Left lung (tissue), 4 donors: ENCODE measurements at regions not wholly inside any gene's neighbourhood (a gene's known extent, or its start where the extent isn't known, plus 50 kb on each side); places are given as distances from the start of the nearest gene placed in this dataset.

Experiments used
- ATAC-seq: fragments of 200-7000 bp; cut with Tn5 transposase; one replicate; pipeline ENCODE4 v1.9.1; 2020; ENCODE audit warnings: moderate library complexity
- DNase-seq, 4 donors: peaks; one replicate each; pipeline ENCODE4 v3.0.0-alpha.2; 2013 to 2020
- H3K27ac ChIP-seq, 2 donors: fragments of 200-600 bp; sonication (generic) in 1 of 2; one replicate each; pipeline versions ENCODE4 v1.5.0 to v1.8.0; 2020 to 2021
- H3K27me3 ChIP-seq, 2 donors: fragments of 200-600 bp; sonication (generic) in 1 of 2; one replicate each; pipeline versions ENCODE4 v1.5.0 to v1.8.0; 2020 to 2021
- H3K36me3 ChIP-seq, 2 donors: fragments of 200-600 bp; sonication (generic) in 1 of 2; one replicate each; pipeline versions ENCODE4 v1.5.0 to v1.8.0; 2020 to 2021
- H3K4me1 ChIP-seq, 2 donors: fragments of 200-600 bp; one replicate each; pipeline ENCODE4 v1.8.0; 2021
- H3K4me3 ChIP-seq, 2 donors: fragments of 200-600 bp; sonication (generic) in 1 of 2; one replicate each; pipeline versions ENCODE4 v1.5.0 to v1.8.0; 2020 to 2021; ENCODE audit warnings: mild to moderate bottlenecking in 1 of 2
- H3K9me3 ChIP-seq, 2 donors: fragments of 200-600 bp; sonication (generic) in 1 of 2; one replicate each; pipeline versions ENCODE4 v1.5.0 to v1.8.0; 2020 to 2021
- intact Hi-C, 2 donors: fragments of 100-400 bp; cut with DNase I; formaldehyde crosslinking; loops; one replicate each; pipeline versions ENCODE4 v1.11.2 to v1.14.2; 2022
- TF ChIP-seq, protein P1 (sequence below), 2 donors: fragments of 200-600 bp; sonication (generic) in 1 of 2; IDR thresholded peaks; one replicate each; pipeline versions ENCODE4 v1.5.0 to v1.8.0; 2021; ENCODE audit warnings: antibody characterized with exemption in 2 of 2
- donor health status: DM: no; HTN: yes; CAD: no.
- donor health status: DM: no; HTN: no; CAD: no.

DNA sequence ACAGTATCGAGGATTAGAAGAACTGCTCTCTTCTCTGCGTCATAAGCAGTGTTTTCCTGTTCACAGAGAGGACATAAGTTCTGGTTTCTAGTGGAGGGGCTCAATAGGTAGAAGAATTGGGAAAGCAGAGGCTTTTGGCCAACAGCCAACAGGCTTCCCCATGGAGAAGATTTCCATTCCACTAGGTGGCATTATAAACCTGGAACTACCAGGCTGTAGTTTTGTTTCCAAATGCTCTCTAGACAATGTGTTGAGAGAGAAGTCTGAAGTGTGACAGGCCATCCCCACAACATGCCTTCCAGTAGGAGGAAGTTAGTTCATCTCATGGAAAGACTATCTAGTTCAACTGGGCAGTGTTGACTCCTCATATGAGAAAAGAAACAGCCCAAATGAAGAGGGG, 63.8 kb upstream of the ANXA10 start:
- Histone ChIP-seq H3K9me3 (peaks cover 0 to 17% of the 10 kb centered on the region in 2 donors), H3K27ac (no peak overlapping the region), H3K4me3 (no peak overlapping the region), H3K36me3 (no peaks in the 10 kb centered on the region), H3K27me3 (no peaks in the 10 kb centered on the region), H3K4me1 (no peaks in the 10 kb centered on the region)
- TF ChIP-seq, protein P1, sequence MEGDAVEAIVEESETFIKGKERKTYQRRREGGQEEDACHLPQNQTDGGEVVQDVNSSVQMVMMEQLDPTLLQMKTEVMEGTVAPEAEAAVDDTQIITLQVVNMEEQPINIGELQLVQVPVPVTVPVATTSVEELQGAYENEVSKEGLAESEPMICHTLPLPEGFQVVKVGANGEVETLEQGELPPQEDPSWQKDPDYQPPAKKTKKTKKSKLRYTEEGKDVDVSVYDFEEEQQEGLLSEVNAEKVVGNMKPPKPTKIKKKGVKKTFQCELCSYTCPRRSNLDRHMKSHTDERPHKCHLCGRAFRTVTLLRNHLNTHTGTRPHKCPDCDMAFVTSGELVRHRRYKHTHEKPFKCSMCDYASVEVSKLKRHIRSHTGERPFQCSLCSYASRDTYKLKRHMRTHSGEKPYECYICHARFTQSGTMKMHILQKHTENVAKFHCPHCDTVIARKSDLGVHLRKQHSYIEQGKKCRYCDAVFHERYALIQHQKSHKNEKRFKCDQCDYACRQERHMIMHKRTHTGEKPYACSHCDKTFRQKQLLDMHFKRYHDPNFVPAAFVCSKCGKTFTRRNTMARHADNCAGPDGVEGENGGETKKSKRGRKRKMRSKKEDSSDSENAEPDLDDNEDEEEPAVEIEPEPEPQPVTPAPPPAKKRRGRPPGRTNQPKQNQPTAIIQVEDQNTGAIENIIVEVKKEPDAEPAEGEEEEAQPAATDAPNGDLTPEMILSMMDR (IDR thresholded peaks at IDR 0.05) = no peak
- no peak for DNase-seq
- no peak for ATAC-seq
- intact Hi-C loops = no loop called here

DNA sequence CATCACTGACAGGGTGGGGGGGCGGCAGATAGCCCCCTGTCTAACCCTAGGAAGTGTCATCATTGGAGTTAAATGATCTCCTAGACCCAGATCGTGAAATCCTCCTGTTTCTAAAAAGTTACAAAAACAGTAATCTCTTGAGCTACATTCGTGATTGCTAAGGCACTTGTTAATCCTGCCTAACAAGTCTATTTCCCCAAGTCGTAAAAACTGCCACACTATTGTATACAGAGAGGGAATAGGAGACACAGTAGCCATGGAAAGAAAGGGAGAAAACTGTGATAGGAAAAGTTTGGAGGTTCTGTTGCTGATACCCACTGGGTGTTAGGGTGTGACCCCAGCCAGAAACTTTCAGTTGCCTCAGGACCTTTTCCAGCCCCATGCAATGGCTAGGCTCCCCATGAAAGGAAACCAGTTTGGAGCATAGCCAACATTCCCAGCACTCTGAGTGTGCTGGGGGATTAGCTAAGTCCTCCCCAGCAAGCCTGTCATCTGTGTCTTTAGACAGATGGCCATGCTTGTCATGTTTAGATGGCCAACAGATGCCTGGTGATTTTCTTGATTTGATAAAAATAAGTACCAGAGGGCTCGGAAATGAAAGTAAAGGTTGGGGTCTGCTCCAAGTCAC, 63.3 kb upstream of the ANXA10 start:
- intact Hi-C loops = no loop called here
- DNase-seq = no peak
- Histone ChIP-seq H3K27me3 (no peaks in the 10 kb centered on the region), H3K4me1 (no peaks in the 10 kb centered on the region), H3K36me3 (no peaks in the 10 kb centered on the region), H3K4me3 (no peak overlapping the region), H3K9me3 (peaks cover 0 to 17% of the 10 kb centered on the region in 2 donors), H3K27ac (no peak overlapping the region)
- no peak for ATAC-seq
- TF ChIP-seq, protein P1 (IDR thresholded peaks at IDR 0.05) = no peak

DNA sequence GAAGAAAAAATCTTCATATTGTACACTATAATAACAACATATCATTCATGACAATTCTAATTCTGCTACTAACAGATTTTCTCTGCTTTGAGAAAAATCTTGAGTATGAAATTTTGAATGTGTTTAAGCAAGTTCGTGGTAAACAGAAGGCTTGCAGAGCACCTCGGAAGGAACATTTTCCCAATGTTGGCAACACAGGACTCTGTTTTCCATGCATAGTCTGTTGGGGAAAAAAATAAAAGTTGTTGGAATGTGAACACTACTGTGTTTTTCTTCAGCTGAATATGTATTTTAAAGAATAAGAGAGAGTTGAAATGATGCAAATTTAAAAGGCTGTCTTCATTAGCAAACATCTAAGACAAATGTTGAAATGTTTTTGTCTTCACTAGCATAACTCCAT, 54.7 kb upstream of the ANXA10 start:
- no peaks in the 10 kb centered on the region for H3K9me3 ChIP-seq

DNA sequence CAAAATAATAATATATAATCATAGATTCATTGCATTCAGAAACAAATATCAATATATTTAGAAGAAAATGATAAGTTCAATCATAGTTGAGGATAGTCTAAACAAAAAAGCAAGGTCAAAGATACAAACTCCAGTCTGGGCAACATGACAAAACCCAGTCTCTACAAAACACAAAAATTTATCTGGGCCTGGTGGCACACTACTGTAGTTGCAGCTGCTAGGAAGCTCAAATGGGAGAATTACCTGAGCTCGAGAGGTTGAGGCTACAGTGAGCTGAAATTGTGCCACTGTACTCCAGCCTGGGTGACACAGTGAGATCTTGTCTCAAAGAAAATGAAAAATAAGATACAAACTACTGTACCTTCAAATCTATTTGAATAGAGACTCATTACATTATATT, 52.7 kb upstream of the ANXA10 start:
- Histone ChIP-seq H3K36me3 (no peaks in the 10 kb centered on the region), H3K4me1 (no peaks in the 10 kb centered on the region), H3K4me3 (no peak overlapping the region), H3K9me3 (no peaks in the 10 kb centered on the region), H3K27me3 (no peaks in the 10 kb centered on the region), H3K27ac (no peak overlapping the region)
- ATAC-seq (no peak), DNase-seq (no peak)
- TF ChIP-seq, protein P1 (IDR thresholded peaks at IDR 0.05) = no peak
- intact Hi-C loops = no loop called here

More for the DNA sequence above, 54.7 kb upstream of the ANXA10 start:
- TF ChIP-seq, protein P1 (IDR thresholded peaks at IDR 0.05) = no peak
- intact Hi-C loops = no loop called here
- no peaks in the 10 kb centered on the region for H3K4me1 ChIP-seq
- H3K4me3 ChIP-seq = no peak overlapping the region
- no peaks in the 10 kb centered on the region for H3K27me3 ChIP-seq
- no peaks in the 10 kb centered on the region for H3K36me3 ChIP-seq
- ATAC-seq = no peak
- no peak overlapping the region for H3K27ac ChIP-seq
- no peak for DNase-seq
